ENCODE measurements at regions not wholly inside any gene's neighbourhood (a gene's known extent, or its start where the extent isn't known, plus 50 kb on each side); places are given as distances from the start of the nearest gene placed in this dataset.

- TF ChIP-seq, protein P1, sequence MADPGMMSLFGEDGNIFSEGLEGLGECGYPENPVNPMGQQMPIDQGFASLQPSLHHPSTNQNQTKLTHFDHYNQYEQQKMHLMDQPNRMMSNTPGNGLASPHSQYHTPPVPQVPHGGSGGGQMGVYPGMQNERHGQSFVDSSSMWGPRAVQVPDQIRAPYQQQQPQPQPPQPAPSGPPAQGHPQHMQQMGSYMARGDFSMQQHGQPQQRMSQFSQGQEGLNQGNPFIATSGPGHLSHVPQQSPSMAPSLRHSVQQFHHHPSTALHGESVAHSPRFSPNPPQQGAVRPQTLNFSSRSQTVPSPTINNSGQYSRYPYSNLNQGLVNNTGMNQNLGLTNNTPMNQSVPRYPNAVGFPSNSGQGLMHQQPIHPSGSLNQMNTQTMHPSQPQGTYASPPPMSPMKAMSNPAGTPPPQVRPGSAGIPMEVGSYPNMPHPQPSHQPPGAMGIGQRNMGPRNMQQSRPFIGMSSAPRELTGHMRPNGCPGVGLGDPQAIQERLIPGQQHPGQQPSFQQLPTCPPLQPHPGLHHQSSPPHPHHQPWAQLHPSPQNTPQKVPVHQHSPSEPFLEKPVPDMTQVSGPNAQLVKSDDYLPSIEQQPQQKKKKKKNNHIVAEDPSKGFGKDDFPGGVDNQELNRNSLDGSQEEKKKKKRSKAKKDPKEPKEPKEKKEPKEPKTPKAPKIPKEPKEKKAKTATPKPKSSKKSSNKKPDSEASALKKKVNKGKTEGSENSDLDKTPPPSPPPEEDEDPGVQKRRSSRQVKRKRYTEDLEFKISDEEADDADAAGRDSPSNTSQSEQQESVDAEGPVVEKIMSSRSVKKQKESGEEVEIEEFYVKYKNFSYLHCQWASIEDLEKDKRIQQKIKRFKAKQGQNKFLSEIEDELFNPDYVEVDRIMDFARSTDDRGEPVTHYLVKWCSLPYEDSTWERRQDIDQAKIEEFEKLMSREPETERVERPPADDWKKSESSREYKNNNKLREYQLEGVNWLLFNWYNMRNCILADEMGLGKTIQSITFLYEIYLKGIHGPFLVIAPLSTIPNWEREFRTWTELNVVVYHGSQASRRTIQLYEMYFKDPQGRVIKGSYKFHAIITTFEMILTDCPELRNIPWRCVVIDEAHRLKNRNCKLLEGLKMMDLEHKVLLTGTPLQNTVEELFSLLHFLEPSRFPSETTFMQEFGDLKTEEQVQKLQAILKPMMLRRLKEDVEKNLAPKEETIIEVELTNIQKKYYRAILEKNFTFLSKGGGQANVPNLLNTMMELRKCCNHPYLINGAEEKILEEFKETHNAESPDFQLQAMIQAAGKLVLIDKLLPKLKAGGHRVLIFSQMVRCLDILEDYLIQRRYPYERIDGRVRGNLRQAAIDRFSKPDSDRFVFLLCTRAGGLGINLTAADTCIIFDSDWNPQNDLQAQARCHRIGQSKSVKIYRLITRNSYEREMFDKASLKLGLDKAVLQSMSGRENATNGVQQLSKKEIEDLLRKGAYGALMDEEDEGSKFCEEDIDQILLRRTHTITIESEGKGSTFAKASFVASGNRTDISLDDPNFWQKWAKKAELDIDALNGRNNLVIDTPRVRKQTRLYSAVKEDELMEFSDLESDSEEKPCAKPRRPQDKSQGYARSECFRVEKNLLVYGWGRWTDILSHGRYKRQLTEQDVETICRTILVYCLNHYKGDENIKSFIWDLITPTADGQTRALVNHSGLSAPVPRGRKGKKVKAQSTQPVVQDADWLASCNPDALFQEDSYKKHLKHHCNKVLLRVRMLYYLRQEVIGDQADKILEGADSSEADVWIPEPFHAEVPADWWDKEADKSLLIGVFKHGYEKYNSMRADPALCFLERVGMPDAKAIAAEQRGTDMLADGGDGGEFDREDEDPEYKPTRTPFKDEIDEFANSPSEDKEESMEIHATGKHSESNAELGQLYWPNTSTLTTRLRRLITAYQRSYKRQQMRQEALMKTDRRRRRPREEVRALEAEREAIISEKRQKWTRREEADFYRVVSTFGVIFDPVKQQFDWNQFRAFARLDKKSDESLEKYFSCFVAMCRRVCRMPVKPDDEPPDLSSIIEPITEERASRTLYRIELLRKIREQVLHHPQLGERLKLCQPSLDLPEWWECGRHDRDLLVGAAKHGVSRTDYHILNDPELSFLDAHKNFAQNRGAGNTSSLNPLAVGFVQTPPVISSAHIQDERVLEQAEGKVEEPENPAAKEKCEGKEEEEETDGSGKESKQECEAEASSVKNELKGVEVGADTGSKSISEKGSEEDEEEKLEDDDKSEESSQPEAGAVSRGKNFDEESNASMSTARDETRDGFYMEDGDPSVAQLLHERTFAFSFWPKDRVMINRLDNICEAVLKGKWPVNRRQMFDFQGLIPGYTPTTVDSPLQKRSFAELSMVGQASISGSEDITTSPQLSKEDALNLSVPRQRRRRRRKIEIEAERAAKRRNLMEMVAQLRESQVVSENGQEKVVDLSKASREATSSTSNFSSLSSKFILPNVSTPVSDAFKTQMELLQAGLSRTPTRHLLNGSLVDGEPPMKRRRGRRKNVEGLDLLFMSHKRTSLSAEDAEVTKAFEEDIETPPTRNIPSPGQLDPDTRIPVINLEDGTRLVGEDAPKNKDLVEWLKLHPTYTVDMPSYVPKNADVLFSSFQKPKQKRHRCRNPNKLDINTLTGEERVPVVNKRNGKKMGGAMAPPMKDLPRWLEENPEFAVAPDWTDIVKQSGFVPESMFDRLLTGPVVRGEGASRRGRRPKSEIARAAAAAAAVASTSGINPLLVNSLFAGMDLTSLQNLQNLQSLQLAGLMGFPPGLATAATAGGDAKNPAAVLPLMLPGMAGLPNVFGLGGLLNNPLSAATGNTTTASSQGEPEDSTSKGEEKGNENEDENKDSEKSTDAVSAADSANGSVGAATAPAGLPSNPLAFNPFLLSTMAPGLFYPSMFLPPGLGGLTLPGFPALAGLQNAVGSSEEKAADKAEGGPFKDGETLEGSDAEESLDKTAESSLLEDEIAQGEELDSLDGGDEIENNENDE (IDR thresholded peaks at IDR 0.05; ENCODE audit: insufficient replicate concordance, low read length), result no peak
- TF ChIP-seq GABPA (IDR thresholded peaks at IDR 0.05; ENCODE audit: borderline replicate concordance, insufficient read depth, low read length), result no peak
- TF ChIP-seq CEBPB (IDR thresholded peaks at IDR 0.05; ENCODE audit: low read depth, low read length), result no peak
- no peak for TF ChIP-seq CTCF (IDR thresholded peaks at IDR 0.05; ENCODE audit: control extremely low read depth in 1 of 3, insufficient read depth in 1 of 3, low read depth in 1 of 3, low read length in 3 of 3)
- TF ChIP-seq FOSL1 (IDR thresholded peaks at IDR 0.05; ENCODE audit: insufficient read depth, low read depth, low read length), result no peak
- no peak for TF ChIP-seq JUN (IDR thresholded peaks at IDR 0.05; ENCODE audit: low read depth, low read length)
- no peak for TF ChIP-seq MAFK (IDR thresholded peaks at IDR 0.05; ENCODE audit: low read depth, low read length)
- TF ChIP-seq CHD1 (IDR thresholded peaks at IDR 0.05; ENCODE audit: low read depth, low read length), result no peak
These were observed 908.1 kb upstream of the FANCL start (continued) for GRCh38 chr2:59149271-59149670.
